OCI-LY1 (cell line): ENCODE measurements at regions not wholly inside any gene's neighbourhood (a gene's known extent, or its start where the extent isn't known, plus 50 kb on each side); places are given as distances from the start of the nearest gene placed in this dataset.
"Not testable (repeated sequence)": the region's sequence is repeated elsewhere in the genome, so short reads cannot be mapped to it uniquely, and the experiment has no call there.

ENCODE experiments used
- CTCF ChIP-seq: fragments of 200-600 bp; sonication (generic), shearing (Covaris generic); IDR thresholded peaks from 2 replicates; pipeline ENCODE4 v1.5.1; 2017; ENCODE audit warnings: mild to moderate bottlenecking, antibody characterized with exemption, low read length, moderate library complexity, mixed read lengths
- EZH2 ChIP-seq: fragments of 200-600 bp; sonication (generic), shearing (Covaris generic); IDR thresholded peaks from 2 replicates; pipeline ENCODE4 v1.8.0; 2017; ENCODE audit warnings: borderline replicate concordance, mixed run types, mild to moderate bottlenecking, antibody characterized with exemption, low read length, moderate library complexity, mixed read lengths

GRCh38 chr13:47873319-47873718 is 127.8 kb downstream of the SUCLA2 start:
- TF ChIP-seq CTCF, EZH2: not testable (repeated sequence)
